ENCODE measurements at regions not wholly inside any gene's neighbourhood (a gene's known extent, or its start where the extent isn't known, plus 50 kb on each side); places are given as distances from the start of the nearest gene placed in this dataset.
A peak's percentile ranks its signal among the peaks of the same experiment; 100 is the strongest.

- Mint-ChIP-seq H3K4me1 (peaks cover 7% of the 10 kb centered on the region), H3K36me3 (ENCODE audit: low read depth) (no peaks in the 10 kb centered on the region), H3K9me3 (no peaks in the 10 kb centered on the region), H3K27me3 (ENCODE audit: insufficient read depth) (no peaks in the 10 kb centered on the region), H3K4me3 (no peak overlapping the region), H3K27ac (no peak overlapping the region)
- Histone ChIP-seq H3K4me1 (ENCODE audit: control insufficient read depth, insufficient read depth, low read length) (no peaks in the 10 kb centered on the region), H3K9me3 (ENCODE audit: control insufficient read depth, low read length) (no peaks in the 10 kb centered on the region), H3K9ac (ENCODE audit: extremely low read depth, low read length, poor library complexity, severe bottlenecking) (no peak overlapping the region), H3K27ac (ENCODE audit: low read depth, low read length) (no peak overlapping the region), H3K36me3 (ENCODE audit: control insufficient read depth, insufficient read depth, low read length) (no peaks in the 10 kb centered on the region), H3K4me3 (ENCODE audit: low read length) (no peak overlapping the region), H3K27me3 (ENCODE audit: control insufficient read depth, insufficient read depth, low read length, poor library complexity, severe bottlenecking) (no peaks in the 10 kb centered on the region)
- TF ChIP-seq, protein P1, sequence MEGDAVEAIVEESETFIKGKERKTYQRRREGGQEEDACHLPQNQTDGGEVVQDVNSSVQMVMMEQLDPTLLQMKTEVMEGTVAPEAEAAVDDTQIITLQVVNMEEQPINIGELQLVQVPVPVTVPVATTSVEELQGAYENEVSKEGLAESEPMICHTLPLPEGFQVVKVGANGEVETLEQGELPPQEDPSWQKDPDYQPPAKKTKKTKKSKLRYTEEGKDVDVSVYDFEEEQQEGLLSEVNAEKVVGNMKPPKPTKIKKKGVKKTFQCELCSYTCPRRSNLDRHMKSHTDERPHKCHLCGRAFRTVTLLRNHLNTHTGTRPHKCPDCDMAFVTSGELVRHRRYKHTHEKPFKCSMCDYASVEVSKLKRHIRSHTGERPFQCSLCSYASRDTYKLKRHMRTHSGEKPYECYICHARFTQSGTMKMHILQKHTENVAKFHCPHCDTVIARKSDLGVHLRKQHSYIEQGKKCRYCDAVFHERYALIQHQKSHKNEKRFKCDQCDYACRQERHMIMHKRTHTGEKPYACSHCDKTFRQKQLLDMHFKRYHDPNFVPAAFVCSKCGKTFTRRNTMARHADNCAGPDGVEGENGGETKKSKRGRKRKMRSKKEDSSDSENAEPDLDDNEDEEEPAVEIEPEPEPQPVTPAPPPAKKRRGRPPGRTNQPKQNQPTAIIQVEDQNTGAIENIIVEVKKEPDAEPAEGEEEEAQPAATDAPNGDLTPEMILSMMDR (conservative IDR thresholded peaks at IDR 0.05), result no peak
- 67 to 87% methylated on average over 1 to 2 of the region's 2 CpGs for WGBS, 2 experiments (ENCODE audit: insufficient coverage in 1 of 2, insufficient read length in 1 of 2)
- DNase-seq, result no peak
These were observed 140.4 kb downstream of the DIPK2A start for GRCh38 chr3:144112036-144112435.

- Mint-ChIP-seq H3K4me1 (peaks cover 7% of the 10 kb centered on the region), H3K36me3 (ENCODE audit: low read depth) (no peaks in the 10 kb centered on the region), H3K4me3 (no peak overlapping the region), H3K9me3 (no peaks in the 10 kb centered on the region), H3K27ac (no peak overlapping the region), H3K27me3 (ENCODE audit: insufficient read depth) (no peaks in the 10 kb centered on the region)
- Histone ChIP-seq H3K9ac (ENCODE audit: extremely low read depth, low read length, poor library complexity, severe bottlenecking) (no peak overlapping the region), H3K27me3 (ENCODE audit: control insufficient read depth, insufficient read depth, low read length, poor library complexity, severe bottlenecking) (no peaks in the 10 kb centered on the region), H3K27ac (ENCODE audit: low read depth, low read length) (no peak overlapping the region), H3K36me3 (ENCODE audit: control insufficient read depth, insufficient read depth, low read length) (no peaks in the 10 kb centered on the region), H3K4me3 (ENCODE audit: low read length) (no peak overlapping the region), H3K4me1 (ENCODE audit: control insufficient read depth, insufficient read depth, low read length) (no peaks in the 10 kb centered on the region), H3K9me3 (ENCODE audit: control insufficient read depth, low read length) (no peaks in the 10 kb centered on the region)
- no peak for DNase-seq
- WGBS, 2 experiments (ENCODE audit: insufficient coverage in 1 of 2, insufficient read length in 1 of 2), result 93% methylated on average over 3 of the region's 3 CpGs
- TF ChIP-seq, protein P1 (conservative IDR thresholded peaks at IDR 0.05), result no peak
These were observed 140.8 kb downstream of the DIPK2A start for GRCh38 chr3:144112437-144112836.

GRCh38 chr3:144114767-144115166 is 143.1 kb downstream of the DIPK2A start:
- Histone ChIP-seq H3K4me1 (ENCODE audit: control insufficient read depth, insufficient read depth, low read length) (no peaks in the 10 kb centered on the region), H3K27ac (ENCODE audit: low read depth, low read length) (no peak overlapping the region), H3K27me3 (ENCODE audit: control insufficient read depth, insufficient read depth, low read length, poor library complexity, severe bottlenecking) (no peaks in the 10 kb centered on the region), H3K9ac (ENCODE audit: extremely low read depth, low read length, poor library complexity, severe bottlenecking) (no peak overlapping the region), H3K36me3 (ENCODE audit: control insufficient read depth, insufficient read depth, low read length) (no peaks in the 10 kb centered on the region), H3K4me3 (ENCODE audit: low read length) (no peak overlapping the region), H3K9me3 (ENCODE audit: control insufficient read depth, low read length) (no peaks in the 10 kb centered on the region)
- Mint-ChIP-seq H3K4me1 (peaks cover 7% of the 10 kb centered on the region), H3K9me3 (peaks cover 2% of the 10 kb centered on the region), H3K36me3 (ENCODE audit: low read depth) (no peaks in the 10 kb centered on the region), H3K27ac (peak overlapping the region; percentile 82), H3K27me3 (ENCODE audit: insufficient read depth) (no peaks in the 10 kb centered on the region), H3K4me3 (no peak overlapping the region)
- no peak for DNase-seq
- 86 to 94% methylated on average over 2 of the region's 2 CpGs for WGBS, 2 experiments (ENCODE audit: insufficient coverage in 1 of 2, insufficient read length in 1 of 2)
- TF ChIP-seq, protein P1 (conservative IDR thresholded peaks at IDR 0.05), result no peak
